ENCODE measurements at regions not wholly inside any gene's neighbourhood (a gene's known extent, or its start where the extent isn't known, plus 50 kb on each side); places are given as distances from the start of the nearest gene placed in this dataset.

- FAIRE-seq (no peak), DNase-seq (ENCODE audit: insufficient read length, low spot score) (no peak)
- no peak for TF ChIP-seq CTCF (IDR thresholded peaks at IDR 0.05; ENCODE audit: insufficient read depth, missing control alignments)
These were observed 197.1 kb downstream of the MEX3B start for GRCh38 chr15:81848701-81849100.

- FAIRE-seq (no peak), DNase-seq (ENCODE audit: insufficient read length, low spot score) (no peak)
- no peak for TF ChIP-seq CTCF (IDR thresholded peaks at IDR 0.05; ENCODE audit: insufficient read depth, missing control alignments)
These were observed 201.9 kb downstream of the MEX3B start for GRCh38 chr15:81843757-81844407.

DNA sequence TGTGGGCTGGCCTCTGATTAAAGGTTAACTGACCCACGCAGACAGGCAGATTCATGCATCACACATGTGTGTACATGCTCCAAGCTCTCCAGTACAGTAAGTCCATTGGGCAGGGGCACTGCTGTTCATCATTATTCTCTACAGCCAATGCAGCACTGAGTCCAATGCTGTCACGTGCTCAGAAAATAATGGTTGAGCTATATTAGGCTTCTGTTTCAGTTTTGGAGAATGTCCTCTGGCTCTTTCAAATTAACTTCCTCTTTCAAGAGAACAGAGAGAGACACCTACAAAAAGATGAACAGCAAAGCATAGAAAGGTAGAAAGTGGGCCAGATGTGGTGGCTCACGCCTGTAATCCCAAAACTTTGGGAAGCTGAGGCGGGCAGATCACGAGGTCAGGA lies 202.6 kb downstream of the MEX3B start:
- TF ChIP-seq CTCF (IDR thresholded peaks at IDR 0.05; ENCODE audit: insufficient read depth, missing control alignments), result no peak
- no peak for FAIRE-seq
- DNase-seq (ENCODE audit: insufficient read length, low spot score), result no peak

DNA sequence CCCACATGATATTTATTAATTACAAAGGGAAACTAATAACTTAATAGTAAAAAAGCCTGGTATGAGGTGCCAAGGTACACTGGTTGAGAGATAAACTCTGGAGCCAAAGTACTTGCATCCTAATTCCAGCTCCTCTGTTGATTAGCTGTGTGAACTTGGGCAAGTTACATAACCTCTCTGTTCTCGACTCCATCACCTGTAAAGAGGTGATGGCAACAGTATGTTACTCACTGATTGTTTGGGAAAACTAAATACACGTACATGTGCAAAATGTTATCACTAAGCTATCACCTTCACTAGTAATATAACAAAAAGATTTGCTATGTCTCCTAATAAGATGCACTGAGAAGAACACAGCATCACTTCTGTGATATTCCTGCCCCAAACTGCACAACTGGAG lies 206.4 kb downstream of the MEX3B start:
- DNase-seq (ENCODE audit: insufficient read length, low spot score) (no peak), FAIRE-seq (no peak)
- no peak for TF ChIP-seq CTCF (IDR thresholded peaks at IDR 0.05; ENCODE audit: insufficient read depth, missing control alignments)

DNA sequence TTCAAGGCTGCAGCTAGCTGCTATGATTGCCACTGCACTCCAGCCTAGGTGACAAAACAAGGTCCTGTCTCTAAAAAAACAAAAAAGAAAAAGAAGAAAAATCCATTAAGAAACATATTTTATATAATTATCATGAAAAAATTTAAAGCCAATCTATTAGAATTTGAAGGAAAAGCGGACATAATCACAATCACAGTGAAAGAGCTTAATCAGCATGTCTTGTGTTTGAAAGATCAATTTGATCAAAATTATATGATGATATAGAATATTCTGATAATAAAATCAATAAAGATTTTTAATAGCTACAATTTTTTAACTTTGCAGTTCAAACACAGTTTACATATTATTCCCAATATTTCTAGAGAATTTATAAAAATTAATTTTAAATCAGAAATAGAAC lies 210.1 kb downstream of the MEX3B start:
- DNase-seq (ENCODE audit: insufficient read length, low spot score) (no peak), FAIRE-seq (no peak)
- TF ChIP-seq CTCF (IDR thresholded peaks at IDR 0.05; ENCODE audit: insufficient read depth, missing control alignments), result no peak

DNA sequence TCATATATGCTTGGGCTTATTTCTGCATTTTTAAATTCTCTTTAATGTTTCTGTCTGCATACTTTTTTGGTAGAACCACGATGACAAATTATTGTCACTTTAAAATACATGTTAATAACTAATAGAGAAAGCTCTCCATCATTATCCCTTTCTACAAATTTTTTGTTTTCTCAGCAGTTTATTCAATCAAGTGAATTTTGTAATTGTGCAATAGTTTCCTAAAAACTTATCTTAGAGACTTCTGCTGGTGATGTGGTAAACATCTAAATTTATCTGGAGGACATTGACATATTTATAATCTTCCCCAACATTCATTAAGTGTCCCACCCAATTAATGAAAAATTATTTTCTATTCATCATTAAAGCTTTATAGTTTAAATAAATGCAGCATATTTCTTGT lies 215.3 kb downstream of the MEX3B start:
- DNase-seq (ENCODE audit: insufficient read length, low spot score), result no peak
- no peak for TF ChIP-seq CTCF (IDR thresholded peaks at IDR 0.05; ENCODE audit: insufficient read depth, missing control alignments)
- no peak for FAIRE-seq

DNA sequence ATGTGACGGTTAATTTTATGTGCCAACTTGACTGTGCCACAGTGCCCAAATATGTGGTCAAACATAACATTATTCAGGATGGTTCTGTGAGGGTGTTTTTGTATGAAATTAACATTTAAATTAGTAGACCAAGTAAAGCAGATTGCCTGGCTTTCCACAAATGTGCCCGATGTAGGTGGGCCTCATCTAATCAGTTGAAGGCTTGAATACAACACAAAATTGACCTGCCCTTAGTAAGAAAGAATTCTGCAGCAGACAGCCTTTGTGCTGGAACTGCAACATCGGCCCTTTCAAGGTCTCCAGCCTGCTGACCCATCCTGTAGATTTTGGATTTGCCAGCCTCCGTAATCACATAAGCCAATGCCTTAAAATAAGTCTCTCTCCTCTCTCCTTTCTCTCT lies 215.9 kb downstream of the MEX3B start:
- DNase-seq (ENCODE audit: insufficient read length, low spot score) (no peak), FAIRE-seq (no peak)

More for the DNA sequence above, 215.9 kb downstream of the MEX3B start:
- no peak for TF ChIP-seq CTCF (IDR thresholded peaks at IDR 0.05; ENCODE audit: insufficient read depth, missing control alignments)

Measured in D721Med (cell line).